Right renal cortex interstitium (tissue), 3 donors: ENCODE measurements at regions not wholly inside any gene's neighbourhood (a gene's known extent, or its start where the extent isn't known, plus 50 kb on each side); places are given as distances from the start of the nearest gene placed in this dataset.
"Not testable (repeated sequence)": the region's sequence is repeated elsewhere in the genome, so short reads cannot be mapped to it uniquely, and the experiment has no call there.

Experiments
- DNase-seq, 3 donors: peaks; one replicate each; pipeline ENCODE4 v3.0.0-alpha.2; 2013; ENCODE audit warnings: low read depth in 3 of 3, low spot score in 2 of 3

DNA sequence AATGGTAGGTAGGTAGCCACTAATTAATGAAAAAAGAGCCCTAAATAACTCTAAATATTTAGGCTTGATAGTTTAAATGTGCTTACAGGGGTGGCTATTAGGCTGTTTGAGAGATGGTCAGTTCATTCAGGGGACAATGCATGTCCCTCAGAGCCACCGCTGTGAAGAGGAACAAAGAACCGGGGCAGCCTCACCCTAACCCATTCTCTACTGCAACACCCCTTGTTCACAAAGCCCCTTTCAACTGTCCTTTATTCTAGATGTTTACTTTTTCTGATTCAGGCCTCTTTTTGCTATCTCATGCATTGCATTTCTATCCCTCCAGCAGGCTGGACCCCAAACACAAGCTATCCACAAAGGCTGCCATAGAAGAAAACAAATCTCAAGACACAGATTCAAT, 906.7 kb downstream of the NR2F1-AS1 start:
- DNase-seq: no peak

DNA sequence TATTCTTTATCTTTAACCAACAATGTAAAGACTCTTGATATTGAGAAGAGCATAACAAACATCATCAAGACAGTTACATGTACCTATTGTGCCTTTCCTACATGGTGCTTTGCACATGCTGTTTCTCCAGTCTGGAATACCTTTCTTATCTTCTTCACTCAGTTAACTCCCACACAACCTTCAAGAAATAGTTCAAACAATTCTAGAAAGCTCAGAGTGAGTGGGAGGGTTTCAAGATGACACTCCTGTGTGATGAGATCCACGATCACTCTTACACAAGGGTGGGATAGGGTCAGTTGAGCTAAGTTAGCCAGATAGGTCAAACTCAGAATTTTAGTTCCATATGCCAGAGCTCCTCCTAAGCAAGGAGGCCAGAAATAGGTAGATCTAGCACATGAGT, 915.5 kb downstream of the NR2F1-AS1 start:
- DNase-seq: no peak

- DNase-seq: no peak
These were observed 918.3 kb downstream of the NR2F1-AS1 start for GRCh38 chr5:92662741-92663140.

- no peak for DNase-seq
These were observed 921.8 kb downstream of the NR2F1-AS1 start for GRCh38 chr5:92659246-92659645.

DNA sequence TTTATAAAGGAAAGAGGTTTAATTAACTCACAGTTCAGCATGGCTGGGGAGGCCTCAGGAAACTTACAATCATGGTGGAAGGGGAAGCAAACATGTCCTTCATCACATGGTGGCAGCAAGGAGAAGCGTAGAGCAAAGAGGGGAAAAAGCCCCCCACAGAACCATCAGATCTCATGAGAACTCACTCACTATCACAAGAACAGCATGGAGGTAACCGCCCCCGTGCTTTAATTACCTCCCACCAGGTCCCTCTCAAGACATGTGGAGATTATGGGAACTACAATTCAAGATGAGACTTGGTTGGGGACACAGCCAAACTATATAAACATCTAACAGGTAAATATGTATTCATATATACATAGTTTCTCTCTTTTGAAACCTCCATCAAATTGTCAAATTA, 926.4 kb downstream of the NR2F1-AS1 start:
- not testable (repeated sequence) for DNase-seq

GRCh38 chr5:92653730-92654461, 927.1 kb downstream of the NR2F1-AS1 start:
- DNase-seq: no peak

DNA sequence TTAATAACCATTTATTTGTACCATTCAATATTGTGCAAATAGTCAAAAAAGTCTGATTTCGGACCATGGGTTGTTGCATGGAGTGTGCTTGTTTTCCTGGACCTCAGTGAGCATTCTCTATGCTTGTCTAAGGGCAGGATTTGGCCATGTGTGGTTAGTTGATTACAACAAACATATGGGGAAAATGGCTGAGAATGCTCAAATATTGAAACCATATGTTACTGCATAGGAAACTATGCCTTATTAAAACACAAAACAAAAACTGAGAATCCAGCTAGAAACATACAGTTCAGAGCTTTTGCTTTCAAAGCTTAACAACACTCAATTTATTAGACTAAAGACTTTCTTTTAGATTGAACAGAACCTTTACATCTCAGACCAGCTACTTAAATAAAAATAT, 928.3 kb downstream of the NR2F1-AS1 start:
- DNase-seq: no peak

GRCh38 chr5:92644266-92644886, 936.6 kb downstream of the NR2F1-AS1 start:
- no peak for DNase-seq

- peak; percentile 84 to 94 (median 88) for DNase-seq
These were observed 939.7 kb downstream of the NR2F1-AS1 start for GRCh38 chr5:92641031-92641962.

GRCh38 chr5:92640340-92640739, 940.7 kb downstream of the NR2F1-AS1 start:
- no peak for DNase-seq

- DNase-seq: no peak
These were observed 943.1 kb downstream of the NR2F1-AS1 start for GRCh38 chr5:92637960-92638359.

- no peak for DNase-seq
These were observed 943.8 kb downstream of the NR2F1-AS1 start for GRCh38 chr5:92637247-92637646.

DNA sequence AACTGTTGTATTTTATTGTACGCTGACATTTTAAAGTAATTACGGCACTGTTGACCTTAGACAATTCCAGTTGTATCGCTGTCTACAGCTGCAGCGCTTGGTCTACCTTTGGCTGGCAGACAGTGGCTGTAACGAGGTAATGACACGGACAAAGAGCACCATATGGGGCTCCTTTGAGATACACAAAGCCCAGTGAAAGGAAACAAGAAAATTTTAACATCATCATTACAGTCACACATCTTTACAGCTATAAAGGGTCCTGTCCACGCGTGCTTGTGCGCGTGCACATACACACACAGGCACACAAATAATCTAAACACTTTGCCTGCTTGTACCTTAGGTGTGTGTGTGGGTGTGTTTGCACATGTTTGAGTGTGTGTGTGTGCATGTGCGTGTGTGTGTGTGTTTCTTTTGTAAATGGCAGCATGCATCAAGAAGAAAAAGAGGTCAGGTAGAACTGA, 946.0 kb downstream of the NR2F1-AS1 start:
- no peak for DNase-seq

DNA sequence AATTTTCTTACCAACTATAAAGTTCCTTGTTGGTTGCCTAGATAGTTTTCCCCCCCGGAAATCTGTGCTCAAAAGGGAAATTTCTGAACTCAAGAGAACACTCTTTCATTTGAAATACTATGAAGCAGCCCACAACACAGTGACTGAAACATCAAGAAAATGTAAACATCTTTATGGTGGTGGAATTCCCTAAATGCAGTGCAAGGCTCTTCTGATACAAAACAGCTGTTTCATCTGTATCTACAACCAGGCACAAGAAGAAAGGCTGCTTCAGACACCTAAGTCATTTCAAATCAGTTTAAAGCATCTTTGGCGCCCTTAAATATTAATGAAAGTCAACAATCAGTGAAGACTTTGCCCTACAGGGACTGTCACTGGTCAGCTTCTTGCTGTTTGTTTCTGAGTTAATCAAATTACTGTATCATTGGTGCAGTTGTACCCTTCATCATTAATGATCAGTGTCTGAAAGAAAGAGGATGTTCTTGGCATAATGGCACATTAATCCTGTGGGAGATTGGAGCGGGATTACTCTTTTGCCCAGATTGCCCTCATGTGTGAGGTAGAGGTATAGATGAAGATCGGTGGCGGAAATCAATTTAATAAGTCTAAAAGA, 947.0 kb downstream of the NR2F1-AS1 start:
- no peak for DNase-seq

GRCh38 chr5:92633176-92633575, 947.8 kb downstream of the NR2F1-AS1 start:
- DNase-seq: no peak

- not testable (repeated sequence) for DNase-seq
These were observed 949.8 kb downstream of the NR2F1-AS1 start for GRCh38 chr5:92631237-92631701.

DNA sequence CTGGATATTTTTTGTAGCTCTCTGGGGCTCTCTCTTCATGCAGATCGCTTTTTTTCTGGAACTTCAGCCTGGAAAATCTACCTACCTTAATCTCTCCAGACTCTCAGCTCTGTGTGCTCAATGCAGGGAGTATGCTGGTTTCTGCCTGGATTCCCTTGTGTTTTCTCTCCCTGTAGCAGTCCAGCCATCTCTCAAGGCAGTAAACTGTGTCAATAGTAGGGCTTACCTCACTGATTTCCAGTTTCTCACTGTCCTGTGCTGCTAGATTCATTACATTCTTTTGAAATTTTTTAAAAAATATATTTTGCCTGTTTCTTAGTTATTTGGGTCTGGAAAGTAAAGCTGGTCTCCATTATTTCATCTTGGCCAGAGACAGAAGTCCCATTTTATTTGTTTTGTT, 951.4 kb downstream of the NR2F1-AS1 start:
- DNase-seq: no peak

GRCh38 chr5:92629000-92629399, 952.0 kb downstream of the NR2F1-AS1 start:
- DNase-seq: no peak

GRCh38 chr5:92627186-92627585, 953.8 kb downstream of the NR2F1-AS1 start:
- DNase-seq: no peak

GRCh38 chr5:92616085-92616484, 964.9 kb downstream of the NR2F1-AS1 start:
- DNase-seq: no peak

DNA sequence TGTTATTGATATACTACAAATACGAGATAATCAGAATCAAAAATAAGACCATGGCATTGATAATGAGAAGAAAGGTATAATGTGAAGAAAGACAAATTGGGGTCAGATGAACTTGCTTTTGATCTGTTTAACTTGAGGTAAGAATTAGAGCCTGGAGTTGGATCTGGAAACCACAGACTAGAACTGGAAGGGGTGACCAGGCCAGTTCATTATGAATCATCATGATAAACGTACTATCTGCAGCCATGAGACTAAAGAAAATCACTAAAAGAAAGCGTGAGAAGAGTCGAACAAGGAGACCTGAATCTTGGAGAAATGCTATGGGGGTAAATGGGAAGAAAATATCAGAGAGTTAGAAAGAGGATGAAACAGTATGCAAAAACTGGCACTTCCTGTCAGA, 967.5 kb downstream of the NR2F1-AS1 start:
- no peak for DNase-seq
